Fibroblast of skin of left quadriceps (primary cell): ENCODE measurements at regions not wholly inside any gene's neighbourhood (a gene's known extent, or its start where the extent isn't known, plus 50 kb on each side); places are given as distances from the start of the nearest gene placed in this dataset.
"Not testable (repeated sequence)": the region's sequence is repeated elsewhere in the genome, so short reads cannot be mapped to it uniquely, and the experiment has no call there.

Source experiments
- DNase-seq, 2 experiments: peaks; one replicate each; pipeline ENCODE4 v3.0.0-alpha.2; 2013; ENCODE audit warnings: low read depth in 2 of 2

GRCh38 chr2:52017646-52018235 is 985.8 kb upstream of the NRXN1 start:
- no peak for DNase-seq

- DNase-seq: not testable (repeated sequence)
Observed at GRCh38 chr2:52006821-52007366, 975.0 kb upstream of the NRXN1 start.

GRCh38 chr2:52000151-52000855 is 968.4 kb upstream of the NRXN1 start:
- no peak for DNase-seq

GRCh38 chr2:51998890-51999289 is 967.0 kb upstream of the NRXN1 start:
- no peak for DNase-seq

- DNase-seq: no peak
Observed at GRCh38 chr2:51997571-51997970, 965.6 kb upstream of the NRXN1 start.

GRCh38 chr2:51995293-51995692 is 963.4 kb upstream of the NRXN1 start:
- DNase-seq: peak; percentile 90 to 92

- no peak for DNase-seq
Observed at GRCh38 chr2:51994123-51994763, 962.3 kb upstream of the NRXN1 start.

- DNase-seq: no peak
Observed at GRCh38 chr2:51990684-51991083, 958.8 kb upstream of the NRXN1 start.

- DNase-seq: no peak
Observed at GRCh38 chr2:51986101-51986500, 954.2 kb upstream of the NRXN1 start.

- peak; percentile 55 to 57 for DNase-seq
Observed at GRCh38 chr2:51981783-51982182, 949.9 kb upstream of the NRXN1 start.

GRCh38 chr2:51976623-51977022 is 944.7 kb upstream of the NRXN1 start:
- no peak for DNase-seq

GRCh38 chr2:51971136-51971535 is 939.2 kb upstream of the NRXN1 start:
- DNase-seq: no peak

GRCh38 chr2:51969347-51969746 is 937.4 kb upstream of the NRXN1 start:
- DNase-seq: no peak

GRCh38 chr2:51960841-51961335 is 929.0 kb upstream of the NRXN1 start:
- no peak for DNase-seq

GRCh38 chr2:51960281-51960680 is 928.3 kb upstream of the NRXN1 start:
- DNase-seq: no peak

GRCh38 chr2:51959696-51960095 is 927.8 kb upstream of the NRXN1 start:
- DNase-seq: no peak

GRCh38 chr2:51953931-51954330 is 922.0 kb upstream of the NRXN1 start:
- peak; percentile 53 to 54 for DNase-seq

- DNase-seq: no peak
Observed at GRCh38 chr2:51921076-51921475, 889.1 kb upstream of the NRXN1 start.

- DNase-seq: no peak
Observed at GRCh38 chr2:51920509-51920908, 888.6 kb upstream of the NRXN1 start.

- DNase-seq: peak; percentile 68 to 69
Observed at GRCh38 chr2:51919395-51919794, 887.5 kb upstream of the NRXN1 start.

GRCh38 chr2:51918113-51918512 is 886.2 kb upstream of the NRXN1 start:
- DNase-seq: peak; percentile 94 to 95

- no peak for DNase-seq
Observed at GRCh38 chr2:51903728-51904127, 871.8 kb upstream of the NRXN1 start.

- no peak for DNase-seq
Observed at GRCh38 chr2:51899643-51900042, 867.7 kb upstream of the NRXN1 start.
